ENCODE measurements at regions not wholly inside any gene's neighbourhood (a gene's known extent, or its start where the extent isn't known, plus 50 kb on each side); places are given as distances from the start of the nearest gene placed in this dataset.
"Not testable (repeated sequence)": the region's sequence is repeated elsewhere in the genome, so short reads cannot be mapped to it uniquely, and the experiment has no call there.

DNA sequence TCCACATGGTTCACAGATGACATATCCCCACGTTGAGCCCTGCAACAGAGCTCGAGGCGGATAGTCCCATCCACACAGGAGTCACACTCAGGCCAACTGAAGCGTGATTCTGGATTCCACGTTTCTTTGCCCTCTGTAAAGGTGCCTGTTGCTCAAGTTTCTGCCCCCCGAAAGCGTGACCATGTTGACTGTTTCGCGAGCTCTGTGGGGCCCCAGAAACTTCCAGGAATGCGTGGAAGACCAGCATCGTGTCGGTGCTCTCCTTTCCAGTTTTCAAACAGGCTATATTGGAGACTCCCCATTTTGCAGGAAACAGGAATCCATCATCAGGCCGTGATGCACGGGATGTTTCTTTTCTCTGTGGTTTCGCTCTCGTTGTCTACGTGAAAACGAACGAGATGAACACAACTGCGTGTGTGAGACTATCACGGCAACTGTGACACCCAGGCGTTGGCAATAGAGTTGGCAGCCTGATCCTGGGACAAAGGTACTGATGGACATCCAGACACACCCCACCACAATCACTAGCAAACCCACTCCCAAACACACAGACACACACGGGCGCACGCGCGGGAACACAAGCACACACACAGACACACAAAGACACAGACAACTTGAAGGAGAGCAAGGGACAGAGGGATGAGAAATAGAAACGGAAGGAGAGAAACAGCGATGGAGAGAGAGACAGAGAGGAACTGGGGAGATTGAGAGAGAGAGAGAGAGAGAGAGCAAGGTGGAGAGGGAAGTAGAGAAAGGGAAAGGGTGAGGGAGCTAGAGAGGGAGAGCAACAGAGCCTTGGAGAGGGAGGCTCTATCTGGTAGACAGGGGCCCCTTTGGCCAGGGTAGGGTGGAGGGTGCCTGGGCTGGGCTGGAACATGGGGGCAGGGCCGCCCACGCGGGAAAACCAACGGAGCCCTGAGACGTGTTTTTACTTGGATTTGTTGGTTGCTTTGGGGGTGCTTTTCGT, 1609.3 kb downstream of the SPATA31A7 start:
- DNase-seq (ENCODE audit: low spot score): peak; percentile 34

DNA sequence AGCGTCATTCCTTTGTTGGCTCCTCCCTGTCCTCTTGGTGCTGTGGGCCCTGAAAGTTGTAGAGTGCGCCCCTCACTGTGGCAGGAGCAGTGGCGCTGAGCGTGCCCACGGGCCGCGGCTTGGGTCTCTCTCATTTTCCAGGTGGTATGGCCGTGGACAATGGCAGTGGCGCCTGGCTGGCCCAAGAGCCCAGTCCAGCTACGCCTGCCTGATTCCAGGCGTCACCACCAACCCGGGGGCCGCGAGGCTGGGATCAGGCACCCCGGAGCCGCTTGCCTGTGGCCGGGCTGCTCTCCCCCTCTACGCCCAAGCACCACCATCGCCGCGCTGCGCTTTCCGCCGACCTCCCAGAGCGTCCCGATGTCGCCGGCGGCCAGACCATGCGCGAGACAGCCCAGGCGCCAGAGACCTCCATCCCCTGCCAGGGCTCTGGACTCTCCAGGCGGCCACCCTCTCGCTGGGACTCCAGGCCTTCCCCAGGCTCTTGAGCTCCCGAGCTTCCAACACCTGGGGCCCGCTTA, 1610.1 kb downstream of the SPATA31A7 start:
- DNase-seq (ENCODE audit: low spot score): not testable (repeated sequence)

DNA sequence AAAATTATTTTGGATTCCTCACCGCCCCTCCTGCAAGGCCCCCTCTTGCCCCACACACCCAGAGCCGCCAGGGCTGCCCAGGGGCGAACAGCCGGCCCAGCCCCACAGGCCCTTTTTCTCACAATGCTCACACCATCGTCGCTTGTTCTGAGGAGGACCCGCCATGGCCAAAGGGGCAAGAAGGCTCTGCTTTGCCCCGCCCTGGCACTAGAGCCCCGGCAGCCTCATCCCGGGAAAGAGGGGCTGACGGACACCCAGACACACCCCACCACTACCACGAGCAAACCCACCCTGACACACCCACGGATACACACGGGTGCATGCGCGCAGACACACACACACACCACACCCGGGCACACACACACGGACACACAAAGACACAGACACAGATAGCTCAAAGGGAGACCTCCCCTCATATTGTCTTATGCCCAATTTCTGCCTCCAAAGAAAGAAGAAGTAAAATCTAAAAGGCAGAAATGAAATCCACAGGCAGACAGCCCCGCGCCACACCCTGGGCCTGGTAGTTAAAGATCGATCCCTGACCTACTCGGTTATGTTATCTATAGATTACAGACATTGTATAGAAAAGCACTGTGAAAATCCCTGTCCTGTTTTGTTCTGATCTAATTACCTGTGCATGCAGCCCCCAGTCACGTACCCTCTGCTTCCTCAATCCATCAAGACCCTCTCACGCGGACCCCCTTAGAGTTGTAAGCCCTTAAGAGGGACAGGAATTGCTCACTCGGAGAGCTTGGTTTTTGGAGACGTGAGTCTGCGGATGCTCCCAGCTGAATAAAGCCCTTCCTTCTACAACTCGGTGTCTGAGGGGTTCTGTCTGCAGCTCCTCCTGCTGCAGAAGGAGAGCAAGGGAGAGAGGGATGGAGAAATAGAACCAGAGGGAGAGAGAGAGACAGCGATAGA, 1610.9 kb downstream of the SPATA31A7 start:
- peak; percentile 37 for DNase-seq (ENCODE audit: low spot score)

DNA sequence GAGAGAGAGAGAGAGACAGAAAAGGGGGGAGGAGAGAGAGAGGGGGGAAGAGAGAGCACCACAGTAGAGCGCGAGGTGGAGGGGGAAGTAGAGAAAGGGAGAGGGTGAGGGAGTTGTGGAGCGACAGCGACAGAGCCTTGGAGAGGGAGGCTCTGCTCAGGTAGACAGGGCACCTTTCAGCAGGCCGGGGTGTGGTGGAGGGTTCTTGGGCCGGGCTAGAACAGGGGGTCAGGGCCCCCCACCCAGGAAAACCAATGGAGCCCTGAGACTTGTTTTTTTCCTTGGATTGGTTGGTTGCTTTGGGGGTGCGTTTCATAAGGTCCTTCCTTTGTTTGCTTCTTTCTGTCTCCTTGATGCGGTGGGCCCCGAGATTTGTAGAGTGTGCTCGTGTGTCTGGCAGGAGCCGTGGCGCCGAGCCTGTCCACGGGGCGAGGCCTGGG, 1611.6 kb downstream of the SPATA31A7 start:
- peak; percentile 22 for DNase-seq (ENCODE audit: low spot score)

DNA sequence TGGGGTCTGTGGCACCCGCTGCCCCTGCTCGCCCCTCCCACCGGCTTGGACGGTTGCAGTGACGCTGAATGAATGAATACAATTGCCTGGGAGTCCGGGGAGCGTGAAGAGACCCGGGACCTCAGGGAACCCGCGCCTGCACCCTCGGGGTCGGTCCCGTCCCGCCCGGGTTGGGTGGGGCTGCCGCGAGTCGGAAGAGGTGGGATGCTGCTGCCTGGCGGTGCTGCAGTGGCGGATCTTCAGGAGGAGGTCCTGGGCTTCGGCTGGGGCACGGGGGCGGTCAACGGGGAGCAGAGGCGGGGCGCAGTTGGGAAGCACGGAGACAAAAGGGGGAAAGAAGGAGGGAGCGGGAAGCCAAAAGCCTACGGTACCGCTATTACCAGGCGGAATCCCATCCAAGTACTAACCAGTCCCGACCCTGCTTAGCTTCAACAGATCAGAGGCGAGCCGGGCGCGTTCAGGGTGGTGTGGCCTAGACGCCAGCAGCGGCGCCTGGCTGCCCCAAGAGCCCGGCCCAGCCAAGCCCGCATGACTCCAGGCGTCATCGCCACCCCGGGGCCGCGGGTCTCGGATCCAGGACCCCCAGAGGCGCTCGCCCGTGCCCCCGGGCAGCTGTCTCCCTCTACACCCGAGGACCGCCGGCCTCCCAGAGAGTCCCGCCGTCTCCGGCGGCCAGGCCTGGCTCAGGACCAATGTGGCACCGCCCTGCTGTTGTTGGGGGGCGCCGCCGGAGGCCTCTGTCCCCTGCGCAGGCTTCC, 1612.3 kb downstream of the SPATA31A7 start:
- peak; percentile 91 for DNase-seq (ENCODE audit: low spot score)

DNA sequence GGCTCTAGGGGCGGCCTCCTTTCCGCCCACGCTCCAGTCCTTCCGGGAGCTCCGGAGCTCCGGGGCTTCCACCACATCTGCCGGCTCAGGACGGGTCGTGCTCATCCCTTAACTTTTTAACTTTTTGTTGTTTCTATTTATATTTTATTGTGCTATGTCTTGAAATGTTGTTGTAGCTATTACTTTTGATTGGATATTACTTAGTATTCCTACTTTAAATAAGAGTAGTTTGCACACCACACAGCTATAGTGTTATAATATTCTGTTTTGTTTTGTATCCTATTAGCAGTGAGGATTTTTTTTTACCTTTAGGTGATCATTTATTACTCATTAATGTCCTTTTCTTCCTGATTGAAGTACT, 1612.9 kb downstream of the SPATA31A7 start:
- not testable (repeated sequence) for DNase-seq (ENCODE audit: low spot score)

DNA sequence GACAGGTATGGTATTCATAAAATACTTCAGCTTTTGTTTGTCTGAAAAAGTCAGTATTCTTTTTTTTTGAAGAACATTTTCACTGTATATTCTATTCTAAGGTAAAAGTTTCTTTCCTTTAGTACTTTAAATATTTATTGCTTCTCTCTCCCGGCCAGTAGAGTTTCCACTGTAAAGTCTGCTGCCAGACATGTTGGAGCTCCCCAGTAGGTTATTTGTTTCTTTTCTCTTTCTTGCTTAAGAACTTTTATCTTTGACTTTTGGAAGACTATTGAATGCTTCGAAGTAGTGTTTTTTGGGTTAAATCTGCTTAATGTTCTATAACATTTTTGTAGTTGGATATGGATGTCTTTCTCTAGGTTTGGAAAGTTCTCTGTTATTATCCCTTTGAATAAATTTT, 1613.3 kb downstream of the SPATA31A7 start:
- DNase-seq (ENCODE audit: low spot score): peak; percentile 44

GRCh38 chr9:62804314-62804713, 1614.5 kb downstream of the SPATA31A7 start:
- DNase-seq (ENCODE audit: low spot score): peak; percentile 24

DNA sequence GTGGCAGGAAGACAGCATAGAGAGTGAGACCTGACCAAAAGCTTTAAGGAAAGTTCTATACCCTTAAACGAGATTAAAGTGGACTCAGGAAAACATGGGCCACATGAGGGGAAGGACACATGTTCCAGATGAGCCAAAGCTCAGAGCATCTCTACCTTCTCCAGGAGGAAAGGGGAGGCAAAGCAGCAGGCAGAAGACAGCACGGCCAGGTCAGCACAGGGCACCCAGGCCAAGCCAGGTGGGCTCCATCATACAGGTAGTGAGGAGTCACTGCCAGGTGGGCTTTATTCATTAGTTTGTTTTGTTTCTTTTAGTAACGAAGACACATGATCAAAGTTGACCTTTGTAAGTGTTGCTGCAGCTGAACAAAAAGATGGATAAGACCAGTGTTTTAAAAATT, 1617.6 kb downstream of the SPATA31A7 start:
- not testable (repeated sequence) for DNase-seq (ENCODE audit: low spot score)

DNA sequence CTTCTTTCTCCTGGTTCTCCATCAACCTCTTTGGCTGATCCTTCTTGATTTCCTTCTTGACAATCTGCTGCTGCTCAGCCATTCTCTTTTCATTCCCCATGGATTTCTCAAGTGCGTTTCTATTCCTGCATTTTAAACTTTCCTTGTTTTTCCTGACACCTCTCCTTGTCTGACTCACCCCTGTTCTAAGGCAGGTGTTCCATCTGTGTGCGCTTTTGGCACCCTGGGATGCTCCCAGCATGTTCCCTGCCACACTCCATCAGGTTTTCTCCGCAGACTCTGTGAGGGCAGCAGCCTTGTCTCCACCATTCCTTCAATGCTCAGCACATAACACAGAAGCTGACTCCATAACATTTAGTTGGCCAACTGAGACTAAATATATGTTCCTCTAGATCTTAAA, 1618.2 kb downstream of the SPATA31A7 start:
- DNase-seq (ENCODE audit: low spot score): not testable (repeated sequence)

GRCh38 chr9:62810318-62810717, 1620.5 kb downstream of the SPATA31A7 start:
- not testable (repeated sequence) for DNase-seq (ENCODE audit: low spot score)

DNA sequence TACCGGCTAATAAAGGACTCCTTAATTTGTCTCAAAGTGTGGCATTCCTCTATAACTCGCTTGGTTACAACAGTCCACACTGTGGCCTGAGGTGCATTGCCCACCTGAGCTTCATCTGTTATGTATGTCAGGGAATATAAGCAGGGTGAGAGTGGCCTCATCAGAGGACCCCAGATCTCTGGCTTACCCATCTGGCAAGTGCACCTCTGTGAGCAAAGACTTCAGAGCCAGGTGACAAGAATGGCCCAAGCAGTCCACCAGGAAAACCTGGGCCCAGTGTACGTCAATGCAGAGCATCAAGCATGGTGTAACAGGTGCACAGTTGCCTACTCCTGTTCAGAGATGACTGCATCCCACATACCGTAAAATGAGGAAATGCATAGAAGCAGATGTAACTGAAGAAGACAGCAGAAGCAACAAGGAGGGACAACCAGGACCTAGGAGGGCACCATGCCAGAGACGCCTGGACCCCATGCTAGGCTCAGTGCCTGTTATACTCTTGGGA, 1621.0 kb downstream of the SPATA31A7 start:
- not testable (repeated sequence) for DNase-seq (ENCODE audit: low spot score)

GRCh38 chr9:62815436-62815835, 1625.6 kb downstream of the SPATA31A7 start:
- DNase-seq (ENCODE audit: low spot score): not testable (repeated sequence)

DNA sequence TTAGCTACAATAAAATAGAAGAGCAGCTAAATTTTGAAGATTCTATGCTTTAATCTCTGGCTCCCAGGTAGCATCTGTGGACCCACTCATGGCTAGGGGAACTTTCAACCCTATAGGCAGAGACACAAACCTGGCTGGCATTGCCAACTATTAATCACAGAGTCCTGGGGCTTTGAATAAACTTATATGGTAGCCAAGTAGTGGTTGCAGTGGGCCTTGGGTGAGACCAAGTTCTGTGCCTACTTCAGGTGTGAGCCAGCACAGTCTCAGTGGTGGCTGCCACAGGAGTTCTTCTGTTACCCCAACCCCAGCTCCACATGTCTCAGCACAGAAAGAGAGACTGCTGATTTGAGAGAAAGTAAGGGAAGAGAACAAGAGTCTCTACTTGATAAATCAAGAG, 1626.5 kb downstream of the SPATA31A7 start:
- DNase-seq (ENCODE audit: low spot score): not testable (repeated sequence)

DNA sequence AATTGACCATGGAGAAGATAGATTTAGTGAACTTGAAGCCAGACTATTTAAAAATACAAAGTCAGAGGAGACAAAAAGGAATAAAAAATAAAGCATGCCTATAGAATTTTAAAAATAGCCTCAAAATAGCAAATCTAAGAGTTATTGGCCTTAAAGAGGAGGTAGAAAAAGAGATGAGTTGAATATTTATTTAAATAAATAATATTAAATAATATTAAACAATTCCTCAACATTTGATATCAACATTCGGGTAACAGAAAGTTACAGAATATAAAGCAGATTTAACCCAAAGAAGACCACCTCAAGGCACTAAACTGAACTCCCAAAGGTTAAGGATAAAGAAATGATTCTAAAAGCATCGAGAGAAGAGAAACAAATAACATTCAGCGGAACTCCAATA, 1627.4 kb downstream of the SPATA31A7 start:
- DNase-seq (ENCODE audit: low spot score): not testable (repeated sequence)

DNA sequence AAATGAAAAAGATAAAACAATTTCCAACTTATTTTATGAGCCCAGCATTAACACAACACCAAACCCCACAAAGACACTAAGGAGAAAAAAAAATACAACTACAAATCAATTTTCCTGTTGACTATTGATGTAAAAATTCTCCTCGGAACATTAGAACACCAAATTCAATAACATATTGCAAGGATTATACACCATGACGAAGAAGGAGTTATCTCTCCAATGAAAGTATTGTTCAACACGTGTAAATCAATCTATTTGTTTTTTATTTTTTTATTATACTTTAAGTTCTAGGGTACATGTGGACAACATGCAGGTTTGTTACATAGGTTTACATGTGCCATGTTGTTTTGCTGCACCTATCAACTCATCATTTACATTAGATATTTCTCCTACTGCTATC, 1632.3 kb downstream of the SPATA31A7 start:
- DNase-seq (ENCODE audit: low spot score): not testable (repeated sequence)

GRCh38 chr9:62827957-62828907, 1638.4 kb downstream of the SPATA31A7 start:
- DNase-seq (ENCODE audit: low spot score): not testable (repeated sequence)

GRCh38 chr9:62830829-62831459, 1641.1 kb downstream of the SPATA31A7 start:
- DNase-seq (ENCODE audit: low spot score): not testable (repeated sequence)

Data from NAMALWA (cell line).